ENCODE measurements at regions not wholly inside any gene's neighbourhood (a gene's known extent, or its start where the extent isn't known, plus 50 kb on each side); places are given as distances from the start of the nearest gene placed in this dataset.

- TF ChIP-seq ZNF274 (IDR thresholded peaks at IDR 0.05; ENCODE audit: low read depth, low read length) (no peak), SUZ12 (IDR thresholded peaks at IDR 0.05; ENCODE audit: extremely low read depth, insufficient read depth, insufficient read length) (no peak), YY1 (IDR thresholded peaks at IDR 0.05; ENCODE audit: insufficient read depth, insufficient read length) (no peak)
- Histone ChIP-seq H3K9me3 (ENCODE audit: insufficient read depth, low read length) (no peaks in the 10 kb centered on the region), H3K36me3 (ENCODE audit: insufficient read depth, insufficient read length, low read length) (no peaks in the 10 kb centered on the region), H3K9ac (ENCODE audit: insufficient read length, low read depth) (no peak overlapping the region), H3K27me3 (ENCODE audit: insufficient read depth, insufficient read length) (no peaks in the 10 kb centered on the region), H3K4me1 (ENCODE audit: insufficient read depth, insufficient read length) (no peaks in the 10 kb centered on the region), H3K4me3 (ENCODE audit: insufficient read length, low read depth) (no peak overlapping the region)
- no peak for DNase-seq (ENCODE audit: low read depth, low spot score)
These were observed 326.7 kb upstream of the PITX2 start for GRCh38 chr4:110949542-110949941.

DNA sequence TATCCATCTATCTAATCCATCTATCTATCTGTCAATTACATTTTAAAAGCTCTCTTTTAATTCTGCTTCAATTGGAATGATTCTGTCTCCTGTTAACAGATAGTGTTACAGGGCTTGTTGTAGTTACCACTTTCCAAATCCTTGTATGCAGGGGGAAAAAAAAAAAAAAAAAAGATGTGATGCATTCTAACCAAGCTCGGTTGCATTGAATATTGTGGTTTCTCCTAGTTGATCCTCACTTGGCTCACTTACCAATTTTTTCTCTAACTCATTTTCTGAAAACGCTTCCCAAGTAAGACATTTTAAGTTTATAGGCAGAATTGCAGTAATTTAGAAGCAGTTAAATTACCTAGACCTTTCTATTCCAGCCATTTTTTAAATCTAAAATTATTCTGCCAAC is 327.9 kb upstream of the PITX2 start:
- Histone ChIP-seq H3K36me3 (ENCODE audit: insufficient read depth, insufficient read length, low read length) (no peaks in the 10 kb centered on the region), H3K27me3 (ENCODE audit: insufficient read depth, insufficient read length) (no peaks in the 10 kb centered on the region), H3K9me3 (ENCODE audit: insufficient read depth, low read length) (no peaks in the 10 kb centered on the region), H3K4me3 (ENCODE audit: insufficient read length, low read depth) (no peak overlapping the region), H3K4me1 (ENCODE audit: insufficient read depth, insufficient read length) (no peaks in the 10 kb centered on the region), H3K9ac (ENCODE audit: insufficient read length, low read depth) (no peak overlapping the region)
- TF ChIP-seq ZNF274 (IDR thresholded peaks at IDR 0.05; ENCODE audit: low read depth, low read length) (no peak), SUZ12 (IDR thresholded peaks at IDR 0.05; ENCODE audit: extremely low read depth, insufficient read depth, insufficient read length) (no peak)
- DNase-seq (ENCODE audit: low read depth, low spot score): no peak

GRCh38 chr4:110953191-110953590 is 330.3 kb upstream of the PITX2 start:
- H3K27me3 ChIP-seq (ENCODE audit: insufficient read depth, insufficient read length): no peaks in the 10 kb centered on the region
- DNase-seq (ENCODE audit: low read depth, low spot score): no peak
- TF ChIP-seq SUZ12 (IDR thresholded peaks at IDR 0.05; ENCODE audit: extremely low read depth, insufficient read depth, insufficient read length) (no peak), YY1 (IDR thresholded peaks at IDR 0.05; ENCODE audit: insufficient read depth, insufficient read length) (no peak), ZNF274 (IDR thresholded peaks at IDR 0.05; ENCODE audit: low read depth, low read length) (no peak)
- no peaks in the 10 kb centered on the region for H3K36me3 ChIP-seq (ENCODE audit: insufficient read depth, insufficient read length, low read length)
- H3K4me3 ChIP-seq (ENCODE audit: insufficient read length, low read depth): no peak overlapping the region
- H3K9ac ChIP-seq (ENCODE audit: insufficient read length, low read depth): no peak overlapping the region
- no peaks in the 10 kb centered on the region for H3K9me3 ChIP-seq (ENCODE audit: insufficient read depth, low read length)
- H3K4me1 ChIP-seq (ENCODE audit: insufficient read depth, insufficient read length): no peaks in the 10 kb centered on the region

GRCh38 chr4:110953898-110954297 is 331.0 kb upstream of the PITX2 start:
- H3K9me3 ChIP-seq (ENCODE audit: insufficient read depth, low read length): no peaks in the 10 kb centered on the region
- H3K9ac ChIP-seq (ENCODE audit: insufficient read length, low read depth): no peak overlapping the region
- no peak overlapping the region for H3K4me3 ChIP-seq (ENCODE audit: insufficient read length, low read depth)
- no peak for DNase-seq (ENCODE audit: low read depth, low spot score)
- no peaks in the 10 kb centered on the region for H3K4me1 ChIP-seq (ENCODE audit: insufficient read depth, insufficient read length)
- no peaks in the 10 kb centered on the region for H3K36me3 ChIP-seq (ENCODE audit: insufficient read depth, insufficient read length, low read length)
- no peaks in the 10 kb centered on the region for H3K27me3 ChIP-seq (ENCODE audit: insufficient read depth, insufficient read length)
- TF ChIP-seq ZNF274 (IDR thresholded peaks at IDR 0.05; ENCODE audit: low read depth, low read length) (no peak), YY1 (IDR thresholded peaks at IDR 0.05; ENCODE audit: insufficient read depth, insufficient read length) (no peak), SUZ12 (IDR thresholded peaks at IDR 0.05; ENCODE audit: extremely low read depth, insufficient read depth, insufficient read length) (no peak)

DNA sequence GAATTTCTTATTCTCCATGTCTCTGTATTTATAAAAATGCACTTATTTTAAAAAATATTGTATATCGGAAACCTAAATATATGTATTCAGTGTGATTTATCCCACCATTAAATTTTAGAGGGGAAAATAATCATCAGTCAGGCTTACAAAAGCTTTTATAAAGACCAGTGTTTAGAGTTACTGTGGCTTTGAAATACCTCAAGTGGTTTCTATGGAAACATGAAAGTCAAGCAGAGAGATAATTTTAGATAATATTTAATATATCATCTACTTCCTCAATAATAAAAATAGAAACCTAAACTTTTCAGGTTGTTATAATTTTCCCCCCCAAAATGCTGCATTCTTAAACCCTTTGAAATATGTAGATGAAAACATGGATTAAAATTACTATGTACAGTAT is 332.9 kb upstream of the PITX2 start:
- no peak overlapping the region for H3K9ac ChIP-seq (ENCODE audit: insufficient read length, low read depth)

GRCh38 chr4:110959041-110959643 is 336.3 kb upstream of the PITX2 start:
- Histone ChIP-seq H3K9ac (ENCODE audit: insufficient read length, low read depth) (no peak overlapping the region), H3K4me3 (ENCODE audit: insufficient read length, low read depth) (no peak overlapping the region), H3K36me3 (ENCODE audit: insufficient read depth, insufficient read length, low read length) (no peaks in the 10 kb centered on the region), H3K27me3 (ENCODE audit: insufficient read depth, insufficient read length) (no peaks in the 10 kb centered on the region), H3K4me1 (ENCODE audit: insufficient read depth, insufficient read length) (no peaks in the 10 kb centered on the region), H3K9me3 (ENCODE audit: insufficient read depth, low read length) (no peaks in the 10 kb centered on the region)
- TF ChIP-seq YY1 (IDR thresholded peaks at IDR 0.05; ENCODE audit: insufficient read depth, insufficient read length) (no peak), ZNF274 (IDR thresholded peaks at IDR 0.05; ENCODE audit: low read depth, low read length) (no peak), SUZ12 (IDR thresholded peaks at IDR 0.05; ENCODE audit: extremely low read depth, insufficient read depth, insufficient read length) (no peak)
- DNase-seq (ENCODE audit: low read depth, low spot score): no peak

More for the DNA sequence above, 332.9 kb upstream of the PITX2 start:
- no peak for DNase-seq (ENCODE audit: low read depth, low spot score)
- TF ChIP-seq YY1 (IDR thresholded peaks at IDR 0.05; ENCODE audit: insufficient read depth, insufficient read length): no peak
- no peak for TF ChIP-seq ZNF274 (IDR thresholded peaks at IDR 0.05; ENCODE audit: low read depth, low read length)
- no peak for TF ChIP-seq SUZ12 (IDR thresholded peaks at IDR 0.05; ENCODE audit: extremely low read depth, insufficient read depth, insufficient read length)
- Histone ChIP-seq H3K9me3 (ENCODE audit: insufficient read depth, low read length) (no peaks in the 10 kb centered on the region), H3K4me3 (ENCODE audit: insufficient read length, low read depth) (no peak overlapping the region), H3K36me3 (ENCODE audit: insufficient read depth, insufficient read length, low read length) (no peaks in the 10 kb centered on the region), H3K27me3 (ENCODE audit: insufficient read depth, insufficient read length) (no peaks in the 10 kb centered on the region), H3K4me1 (ENCODE audit: insufficient read depth, insufficient read length) (no peaks in the 10 kb centered on the region)

DNA sequence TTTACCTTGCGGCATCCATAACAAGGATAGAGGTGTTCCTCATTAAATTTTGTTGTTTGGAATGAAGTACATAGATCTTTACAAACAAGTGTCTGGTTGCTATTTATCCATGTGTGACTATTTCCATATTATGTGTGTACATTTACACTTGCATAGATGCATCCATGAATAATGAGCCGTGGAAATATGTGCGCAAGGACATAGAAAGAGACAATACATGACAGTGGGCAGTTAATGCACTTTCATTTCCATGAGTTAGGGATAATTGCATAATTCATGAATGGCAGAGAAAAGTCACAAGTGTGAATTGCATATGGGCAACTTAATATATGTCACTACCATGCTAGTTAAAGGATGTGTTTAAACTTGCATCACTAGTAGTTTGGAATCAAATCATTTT is 338.2 kb upstream of the PITX2 start:
- no peaks in the 10 kb centered on the region for H3K4me1 ChIP-seq (ENCODE audit: insufficient read depth, insufficient read length)
- no peak for DNase-seq (ENCODE audit: low read depth, low spot score)
- TF ChIP-seq YY1 (IDR thresholded peaks at IDR 0.05; ENCODE audit: insufficient read depth, insufficient read length) (no peak), ZNF274 (IDR thresholded peaks at IDR 0.05; ENCODE audit: low read depth, low read length) (no peak), SUZ12 (IDR thresholded peaks at IDR 0.05; ENCODE audit: extremely low read depth, insufficient read depth, insufficient read length) (no peak)
- H3K36me3 ChIP-seq (ENCODE audit: insufficient read depth, insufficient read length, low read length): no peaks in the 10 kb centered on the region
- no peaks in the 10 kb centered on the region for H3K27me3 ChIP-seq (ENCODE audit: insufficient read depth, insufficient read length)
- no peak overlapping the region for H3K4me3 ChIP-seq (ENCODE audit: insufficient read length, low read depth)
- H3K9me3 ChIP-seq (ENCODE audit: insufficient read depth, low read length): no peaks in the 10 kb centered on the region
- no peak overlapping the region for H3K9ac ChIP-seq (ENCODE audit: insufficient read length, low read depth)

Measured in NT2/D1 (cell line).